NCI-H1048 (cell line): ENCODE measurements at regions not wholly inside any gene's neighbourhood (a gene's known extent, or its start where the extent isn't known, plus 50 kb on each side); places are given as distances from the start of the nearest gene placed in this dataset.
"Not testable (repeated sequence)": the region's sequence is repeated elsewhere in the genome, so short reads cannot be mapped to it uniquely, and the experiment has no call there.

Source experiments
- DNase-seq: peaks from one replicate; lab custom pipeline; 2025; lab: John Stamatoyannopoulos, UW

GRCh38 chr13:58906329-58907007, 1257.3 kb downstream of the DIAPH3 start:
- no peak for DNase-seq

GRCh38 chr13:58907347-58907746, 1256.4 kb downstream of the DIAPH3 start:
- DNase-seq: no peak

GRCh38 chr13:58908019-58908679, 1255.6 kb downstream of the DIAPH3 start:
- DNase-seq: no peak

GRCh38 chr13:58919551-58919950, 1244.2 kb downstream of the DIAPH3 start:
- DNase-seq: no peak

GRCh38 chr13:58921129-58921528, 1242.6 kb downstream of the DIAPH3 start:
- no peak for DNase-seq

GRCh38 chr13:58926858-58927257, 1236.9 kb downstream of the DIAPH3 start:
- DNase-seq: no peak

- DNase-seq: no peak
Observed at GRCh38 chr13:58933475-58933874, 1230.3 kb downstream of the DIAPH3 start.

- DNase-seq: no peak
Observed at GRCh38 chr13:58935689-58936088, 1228.0 kb downstream of the DIAPH3 start.

- DNase-seq: no peak
Observed at GRCh38 chr13:58946274-58946673, 1217.5 kb downstream of the DIAPH3 start.

- DNase-seq: no peak
Observed at GRCh38 chr13:58949646-58950045, 1214.1 kb downstream of the DIAPH3 start.

GRCh38 chr13:58950911-58951310, 1212.8 kb downstream of the DIAPH3 start:
- DNase-seq: no peak

- no peak for DNase-seq
Observed at GRCh38 chr13:58953638-58954037, 1210.1 kb downstream of the DIAPH3 start.

GRCh38 chr13:58955546-58956385, 1208.0 kb downstream of the DIAPH3 start:
- no peak for DNase-seq

- not testable (repeated sequence) for DNase-seq
Observed at GRCh38 chr13:58958097-58958496, 1205.6 kb downstream of the DIAPH3 start.

GRCh38 chr13:58960888-58961287, 1202.8 kb downstream of the DIAPH3 start:
- no peak for DNase-seq

GRCh38 chr13:58963321-58963720, 1200.4 kb downstream of the DIAPH3 start:
- no peak for DNase-seq

GRCh38 chr13:58964048-58964447, 1199.7 kb downstream of the DIAPH3 start:
- no peak for DNase-seq

- no peak for DNase-seq
Observed at GRCh38 chr13:58977085-58977484, 1186.6 kb downstream of the DIAPH3 start.

- no peak for DNase-seq
Observed at GRCh38 chr13:58978331-58978730, 1185.4 kb downstream of the DIAPH3 start.

- DNase-seq: no peak
Observed at GRCh38 chr13:58979851-58980250, 1183.9 kb downstream of the DIAPH3 start.

GRCh38 chr13:58985845-58986244, 1177.9 kb downstream of the DIAPH3 start:
- DNase-seq: no peak

GRCh38 chr13:58989556-58989955, 1174.2 kb downstream of the DIAPH3 start:
- DNase-seq: no peak
